HFFc6 (cell line): ENCODE measurements at regions not wholly inside any gene's neighbourhood (a gene's known extent, or its start where the extent isn't known, plus 50 kb on each side); places are given as distances from the start of the nearest gene placed in this dataset.

ENCODE experiments used
- DNase-seq: peaks from one replicate; pipeline ENCODE4 v3.0.0-alpha.2; 2018
- H3K27ac Mint-ChIP-seq: 2 replicates; pipeline ENCODE4 v1.8.0; 2020; ENCODE audit warnings: mild to moderate bottlenecking, mixed read lengths
- H3K27me3 Mint-ChIP-seq: 2 replicates; pipeline ENCODE4 v1.8.0; 2021; ENCODE audit warnings: mild to moderate bottlenecking, moderate library complexity, mixed read lengths; ENCODE audit not compliant: insufficient read depth
- H3K36me3 Mint-ChIP-seq: 2 replicates; pipeline ENCODE4 v1.8.0; 2021; ENCODE audit warnings: low read depth, mixed read lengths
- H3K4me1 Mint-ChIP-seq: 2 replicates; pipeline ENCODE4 v1.8.0; 2020; ENCODE audit warnings: low read depth, mixed read lengths
- H3K4me3 Mint-ChIP-seq: 2 replicates; pipeline ENCODE4 v1.8.0; 2020; ENCODE audit warnings: mild to moderate bottlenecking, moderate library complexity, mixed read lengths
- H3K9me3 Mint-ChIP-seq: 2 replicates; pipeline ENCODE4 v1.8.0; 2020; ENCODE audit warnings: mild to moderate bottlenecking, mixed read lengths
- TF ChIP-seq, protein P1 (sequence below): fragments of 200-600 bp; sonication (generic); IDR thresholded peaks from 2 replicates; pipeline ENCODE4 v1.5.0; 2021; ENCODE audit warnings: antibody characterized with exemption, mild to moderate bottlenecking

DNA sequence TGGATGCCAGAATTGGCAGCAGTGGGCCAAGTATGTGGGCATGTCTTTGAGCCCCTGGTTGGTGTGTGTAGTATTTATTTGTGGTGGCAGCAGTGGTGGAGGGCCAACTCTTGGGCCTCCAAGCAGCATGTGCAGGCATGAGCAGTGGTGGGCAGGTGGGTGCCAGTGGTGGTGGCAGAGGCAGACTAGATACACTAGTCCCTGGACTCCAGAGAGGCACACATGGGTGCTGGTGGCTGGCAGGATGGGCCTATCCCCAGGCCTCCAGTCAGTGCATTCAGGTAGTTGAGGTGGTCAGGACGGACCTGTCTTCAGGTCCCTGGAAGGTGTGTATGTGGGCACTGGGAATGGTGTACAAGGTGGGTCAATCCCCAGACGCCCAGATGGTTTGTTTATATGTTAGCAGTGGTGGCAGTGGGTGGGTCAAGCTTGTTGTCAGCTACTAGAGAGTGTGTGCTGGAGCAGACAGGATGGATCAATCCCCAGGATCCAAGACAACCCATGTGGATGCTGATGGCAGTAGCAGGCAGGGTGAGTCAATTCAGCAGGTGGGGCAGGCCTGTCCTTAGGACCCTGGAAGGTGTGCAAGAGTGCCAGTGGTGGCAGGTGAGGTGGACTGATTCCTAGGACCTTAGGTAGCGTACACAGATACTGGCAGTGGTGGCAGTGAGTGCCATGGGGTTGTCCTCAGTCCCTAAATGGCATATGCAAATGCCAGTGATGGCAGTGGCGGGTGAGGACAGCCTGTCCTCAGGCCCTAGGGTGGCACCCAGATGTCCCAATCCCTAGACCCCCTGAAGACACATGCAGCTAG lies 294.3 kb downstream of the RPS24 start:
- H3K4me1 Mint-ChIP-seq: peaks cover 23% of the 10 kb centered on the region
- H3K4me3 Mint-ChIP-seq: no peak overlapping the region
- H3K27ac Mint-ChIP-seq: no peak overlapping the region
- H3K36me3 Mint-ChIP-seq: peaks cover 30% of the 10 kb centered on the region
- H3K27me3 Mint-ChIP-seq: peaks cover 3% of the 10 kb centered on the region
- peaks cover 20% of the 10 kb centered on the region for H3K9me3 Mint-ChIP-seq
- TF ChIP-seq, protein P1, sequence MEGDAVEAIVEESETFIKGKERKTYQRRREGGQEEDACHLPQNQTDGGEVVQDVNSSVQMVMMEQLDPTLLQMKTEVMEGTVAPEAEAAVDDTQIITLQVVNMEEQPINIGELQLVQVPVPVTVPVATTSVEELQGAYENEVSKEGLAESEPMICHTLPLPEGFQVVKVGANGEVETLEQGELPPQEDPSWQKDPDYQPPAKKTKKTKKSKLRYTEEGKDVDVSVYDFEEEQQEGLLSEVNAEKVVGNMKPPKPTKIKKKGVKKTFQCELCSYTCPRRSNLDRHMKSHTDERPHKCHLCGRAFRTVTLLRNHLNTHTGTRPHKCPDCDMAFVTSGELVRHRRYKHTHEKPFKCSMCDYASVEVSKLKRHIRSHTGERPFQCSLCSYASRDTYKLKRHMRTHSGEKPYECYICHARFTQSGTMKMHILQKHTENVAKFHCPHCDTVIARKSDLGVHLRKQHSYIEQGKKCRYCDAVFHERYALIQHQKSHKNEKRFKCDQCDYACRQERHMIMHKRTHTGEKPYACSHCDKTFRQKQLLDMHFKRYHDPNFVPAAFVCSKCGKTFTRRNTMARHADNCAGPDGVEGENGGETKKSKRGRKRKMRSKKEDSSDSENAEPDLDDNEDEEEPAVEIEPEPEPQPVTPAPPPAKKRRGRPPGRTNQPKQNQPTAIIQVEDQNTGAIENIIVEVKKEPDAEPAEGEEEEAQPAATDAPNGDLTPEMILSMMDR: no peak
- DNase-seq: no peak

DNA sequence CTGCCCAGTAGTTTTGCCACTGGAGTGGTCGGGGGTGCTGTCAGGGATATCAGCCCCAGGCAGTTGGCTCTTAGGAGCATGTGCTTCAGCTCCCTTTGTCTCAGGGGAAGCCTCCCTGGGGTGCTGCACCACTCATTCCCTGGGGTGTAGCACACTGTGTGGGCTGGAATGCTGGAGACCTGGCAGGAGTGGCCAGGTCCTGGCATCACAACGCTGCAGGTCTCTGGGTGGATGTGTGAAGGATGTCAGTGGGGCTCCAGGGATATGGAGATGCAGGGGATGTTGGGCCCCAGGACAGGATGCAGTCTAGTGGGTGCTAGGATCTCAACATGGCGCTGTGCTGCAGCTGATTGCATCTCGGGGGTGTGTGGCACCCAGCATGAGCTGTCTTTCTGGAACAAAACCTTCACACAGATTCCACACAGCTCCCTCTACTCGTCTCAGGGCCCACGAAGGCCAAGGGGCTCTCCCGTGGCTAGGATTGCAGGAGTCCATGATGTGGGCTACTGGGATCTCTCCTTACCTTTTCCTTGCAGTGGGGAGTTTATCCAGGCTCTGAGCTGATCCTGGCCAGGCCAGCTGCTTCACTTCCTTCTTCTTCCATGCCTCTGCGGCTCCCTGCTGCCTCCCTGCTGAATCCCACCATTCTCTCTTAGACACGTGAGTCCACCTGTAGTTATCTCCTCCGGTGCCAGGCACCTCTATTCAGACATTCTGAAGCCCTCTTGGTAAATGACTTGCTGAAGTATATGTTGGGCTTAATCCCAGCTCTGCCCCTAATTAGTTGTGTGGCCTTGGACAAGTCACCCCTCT lies 295.1 kb downstream of the RPS24 start:
- Mint-ChIP-seq H3K9me3 (peaks cover 20% of the 10 kb centered on the region), H3K4me1 (peaks cover 23% of the 10 kb centered on the region), H3K36me3 (peaks cover 30% of the 10 kb centered on the region), H3K27me3 (peaks cover 3% of the 10 kb centered on the region), H3K4me3 (no peak overlapping the region), H3K27ac (no peak overlapping the region)
- no peak for DNase-seq
- TF ChIP-seq, protein P1: no peak

DNA sequence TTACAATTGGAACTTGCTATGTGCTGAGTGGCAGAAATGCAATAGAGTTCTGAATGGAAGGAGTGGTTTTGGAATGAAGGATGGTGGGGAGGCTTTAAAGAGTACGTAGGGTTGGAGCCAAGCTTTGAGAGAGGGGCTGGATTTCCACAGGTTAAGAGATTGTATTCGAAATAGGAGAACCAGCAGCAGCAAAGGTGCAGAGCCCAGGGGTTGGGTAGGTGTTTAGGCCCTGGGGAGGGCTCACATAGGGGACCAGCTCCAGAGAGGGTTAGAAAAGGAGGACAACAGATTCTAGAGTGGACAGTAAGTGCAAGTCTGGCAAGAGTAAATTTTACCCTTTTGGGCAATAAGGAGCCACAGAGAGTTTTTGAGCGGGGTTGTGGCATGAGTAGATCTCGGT lies 297.2 kb downstream of the RPS24 start:
- no peak for DNase-seq
- Mint-ChIP-seq H3K4me3 (no peak overlapping the region), H3K27me3 (peaks cover 3% of the 10 kb centered on the region), H3K27ac (peak overlapping the region; percentile 67; the same call in 1 of the 2 replicates), H3K4me1 (peaks cover 38% of the 10 kb centered on the region), H3K9me3 (peaks cover 16% of the 10 kb centered on the region), H3K36me3 (peaks cover 18% of the 10 kb centered on the region)
- TF ChIP-seq, protein P1: no peak

DNA sequence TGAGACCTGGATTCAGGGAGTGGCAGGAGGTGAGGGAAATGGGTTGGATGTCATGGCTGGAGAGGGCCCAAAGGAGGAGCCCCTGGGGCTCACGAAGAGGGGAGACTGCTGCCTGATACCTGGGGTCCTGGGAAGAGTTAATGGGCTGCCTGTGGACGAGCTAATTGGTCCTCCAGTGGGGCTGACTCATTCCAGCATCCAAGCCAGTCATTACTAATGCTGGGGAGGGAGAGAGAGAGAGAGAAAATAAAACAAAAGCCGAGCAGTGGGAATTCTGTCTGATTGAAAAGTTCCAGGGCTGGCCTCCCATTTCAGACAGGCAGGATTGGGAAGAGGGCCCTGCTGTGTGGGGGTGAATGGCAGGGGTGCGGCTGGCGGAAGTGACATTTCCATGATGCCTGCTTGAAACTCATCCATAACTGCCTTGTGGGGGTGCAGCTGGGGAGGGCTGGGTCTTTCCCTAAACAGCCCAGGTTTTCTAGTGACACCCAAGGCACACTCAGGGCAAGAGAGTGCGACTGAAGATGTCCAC lies 297.8 kb downstream of the RPS24 start:
- Mint-ChIP-seq H3K27me3 (peaks cover 3% of the 10 kb centered on the region), H3K4me3 (peak overlapping the region; percentile 48; the same call in 1 of the 2 replicates), H3K4me1 (peaks cover 44% of the 10 kb centered on the region), H3K36me3 (peaks cover 12% of the 10 kb centered on the region), H3K9me3 (peaks cover 10% of the 10 kb centered on the region), H3K27ac (peak overlapping the region; percentile 67)
- DNase-seq: peak; percentile 65
- TF ChIP-seq, protein P1: no peak

DNA sequence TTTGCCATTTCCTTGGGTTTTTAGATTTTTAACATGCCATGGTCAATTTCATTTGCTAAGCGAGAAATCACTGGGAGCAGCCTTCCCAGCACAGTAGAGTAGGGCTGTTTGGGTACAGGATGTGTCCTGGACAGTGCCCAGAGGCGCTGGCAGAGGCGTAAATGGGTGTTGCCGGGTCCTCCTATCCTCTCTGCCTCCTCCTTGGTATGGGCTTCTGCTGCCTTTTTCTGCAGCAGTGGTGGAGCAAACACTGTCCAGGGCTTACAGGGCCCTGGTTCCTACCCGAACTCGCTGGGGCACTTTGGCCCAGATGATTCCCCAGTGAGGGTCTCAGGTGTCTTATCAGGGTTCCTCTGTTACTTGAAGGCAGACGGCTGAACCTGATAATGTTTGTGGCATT lies 298.3 kb downstream of the RPS24 start:
- Mint-ChIP-seq H3K4me3 (peak overlapping the region; percentile 48; the same call in 1 of the 2 replicates), H3K9me3 (peaks cover 7% of the 10 kb centered on the region), H3K36me3 (peaks cover 8% of the 10 kb centered on the region; the same call in 1 of the 2 replicates), H3K27ac (peak overlapping the region; percentile 67), H3K27me3 (peaks cover 3% of the 10 kb centered on the region), H3K4me1 (peaks cover 50% of the 10 kb centered on the region)
- TF ChIP-seq, protein P1: no peak
- no peak for DNase-seq
